ACC112 (cell line): ENCODE measurements at regions not wholly inside any gene's neighbourhood (a gene's known extent, or its start where the extent isn't known, plus 50 kb on each side); places are given as distances from the start of the nearest gene placed in this dataset.

Source experiments
- H2AFZ ChIP-seq: fragments of 200-600 bp; sonication (generic); one replicate; pipeline ENCODE4 v1.6.0; 2017; ENCODE audit warnings: antibody characterized with exemption, low read length; ENCODE audit not compliant: unreplicated experiment
- H3K27ac ChIP-seq: fragments of 200-600 bp; sonication (generic); 2 replicates; pipeline ENCODE4 v1.5.1; 2014; ENCODE audit warnings: low read depth, mild to moderate bottlenecking, antibody characterized with exemption, low read length, moderate library complexity
- H3K27me3 ChIP-seq: fragments of 200-600 bp; sonication (generic); 2 replicates; pipeline ENCODE4 v1.6.1; 2014; ENCODE audit warnings: mild to moderate bottlenecking, antibody characterized with exemption, low read length, moderate library complexity, mixed read lengths; ENCODE audit not compliant: insufficient read depth
- H3K36me3 ChIP-seq: fragments of 200-600 bp; sonication (generic); 2 replicates; pipeline ENCODE4 v1.6.1; 2016; ENCODE audit warnings: mild to moderate bottlenecking, antibody characterized with exemption, low read length, moderate library complexity, mixed read lengths; ENCODE audit not compliant: insufficient read depth
- H3K4me1 ChIP-seq: fragments of 200-600 bp; sonication (generic); one replicate; pipeline ENCODE4 v1.6.1; 2016; ENCODE audit warnings: low read length, mixed read lengths; ENCODE audit not compliant: insufficient read depth, unreplicated experiment, control insufficient read depth
- H3K4me3 ChIP-seq: fragments of 200-600 bp; sonication (generic); 2 replicates; pipeline ENCODE4 v1.5.1; 2014; ENCODE audit warnings: mild to moderate bottlenecking, low read depth, low read length
- H3K79me2 ChIP-seq: fragments of 200-600 bp; sonication (generic); one replicate; pipeline ENCODE4 v1.6.0; 2016; ENCODE audit warnings: low read length; ENCODE audit not compliant: control insufficient read depth, unreplicated experiment, insufficient read depth

DNA sequence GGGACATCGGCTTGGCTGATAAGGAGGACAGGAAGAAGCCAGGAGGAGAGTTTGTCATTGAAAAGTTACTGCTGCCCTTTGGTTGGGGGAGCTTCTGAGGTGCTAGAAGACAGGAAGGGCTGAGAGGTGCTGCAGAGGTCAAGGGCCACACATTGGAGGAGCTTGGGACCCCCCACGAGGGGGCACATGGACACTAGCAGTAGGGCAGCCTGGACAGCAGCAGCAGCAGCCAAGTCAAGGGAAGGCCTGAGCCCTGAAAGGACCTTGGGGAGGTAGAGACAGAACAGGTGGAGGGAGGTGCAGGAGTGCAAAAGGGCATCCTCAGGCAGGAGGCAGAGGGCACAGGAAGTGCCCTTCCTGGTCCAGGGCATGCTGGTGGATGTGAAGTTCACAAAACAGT, 439.7 kb upstream of the IGFBP3 start:
- Histone ChIP-seq H3K27ac (no peak overlapping the region), H3K4me3 (no peak overlapping the region), H3K79me2 (no peaks in the 10 kb centered on the region), H2AFZ (no peak overlapping the region), H3K27me3 (no peaks in the 10 kb centered on the region), H3K4me1 (no peaks in the 10 kb centered on the region), H3K36me3 (no peaks in the 10 kb centered on the region)

- Histone ChIP-seq H3K27me3 (no peaks in the 10 kb centered on the region), H3K4me3 (no peak overlapping the region), H3K4me1 (no peaks in the 10 kb centered on the region), H3K79me2 (no peaks in the 10 kb centered on the region), H3K27ac (no peak overlapping the region), H3K36me3 (no peaks in the 10 kb centered on the region), H2AFZ (no peak overlapping the region)
Observed at GRCh38 chr7:46360296-46360695, 439.2 kb upstream of the IGFBP3 start.

GRCh38 chr7:46357851-46358250, 436.8 kb upstream of the IGFBP3 start:
- Histone ChIP-seq H3K4me3 (no peak overlapping the region), H2AFZ (no peak overlapping the region), H3K27me3 (no peaks in the 10 kb centered on the region)

GRCh38 chr7:46357290-46357689, 436.2 kb upstream of the IGFBP3 start:
- no peaks in the 10 kb centered on the region for H3K4me1 ChIP-seq
- no peaks in the 10 kb centered on the region for H3K79me2 ChIP-seq
- no peak overlapping the region for H3K27ac ChIP-seq
- H3K4me3 ChIP-seq = no peak overlapping the region
- no peaks in the 10 kb centered on the region for H3K27me3 ChIP-seq
- no peaks in the 10 kb centered on the region for H3K36me3 ChIP-seq
- no peak overlapping the region for H2AFZ ChIP-seq

More at GRCh38 chr7:46357851-46358250, 436.8 kb upstream of the IGFBP3 start:
- Histone ChIP-seq H3K27ac (no peak overlapping the region), H3K79me2 (no peaks in the 10 kb centered on the region), H3K36me3 (no peaks in the 10 kb centered on the region), H3K4me1 (no peaks in the 10 kb centered on the region)

- H3K4me1 ChIP-seq = no peaks in the 10 kb centered on the region
- H2AFZ ChIP-seq = no peak overlapping the region
- no peaks in the 10 kb centered on the region for H3K27me3 ChIP-seq
- no peak overlapping the region for H3K4me3 ChIP-seq
- no peaks in the 10 kb centered on the region for H3K36me3 ChIP-seq
- no peaks in the 10 kb centered on the region for H3K79me2 ChIP-seq
- H3K27ac ChIP-seq = no peak overlapping the region
Observed at GRCh38 chr7:46356371-46356770, 435.3 kb upstream of the IGFBP3 start.

DNA sequence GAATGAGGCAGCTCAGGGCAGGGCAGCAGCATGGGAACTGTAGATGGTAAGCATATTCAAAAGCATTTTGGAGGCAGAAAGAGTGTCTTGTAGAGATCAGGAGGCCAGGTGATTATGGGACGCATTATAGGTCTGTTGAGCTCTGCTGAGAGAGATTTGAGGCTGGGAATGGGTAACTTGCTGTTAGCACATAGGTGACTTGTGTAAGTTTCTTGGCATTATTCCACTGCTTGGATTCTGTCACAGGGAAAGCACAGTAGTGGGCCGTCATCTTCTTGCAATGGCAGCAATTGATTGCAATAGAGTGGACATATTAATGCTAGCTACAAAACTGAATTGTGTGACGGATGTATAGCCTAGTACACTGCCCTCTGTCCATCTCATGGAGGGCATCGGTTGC, 434.3 kb upstream of the IGFBP3 start:
- Histone ChIP-seq H2AFZ (no peak overlapping the region), H3K36me3 (no peaks in the 10 kb centered on the region), H3K27me3 (no peaks in the 10 kb centered on the region), H3K4me1 (no peaks in the 10 kb centered on the region), H3K79me2 (no peaks in the 10 kb centered on the region), H3K27ac (no peak overlapping the region), H3K4me3 (no peak overlapping the region)

DNA sequence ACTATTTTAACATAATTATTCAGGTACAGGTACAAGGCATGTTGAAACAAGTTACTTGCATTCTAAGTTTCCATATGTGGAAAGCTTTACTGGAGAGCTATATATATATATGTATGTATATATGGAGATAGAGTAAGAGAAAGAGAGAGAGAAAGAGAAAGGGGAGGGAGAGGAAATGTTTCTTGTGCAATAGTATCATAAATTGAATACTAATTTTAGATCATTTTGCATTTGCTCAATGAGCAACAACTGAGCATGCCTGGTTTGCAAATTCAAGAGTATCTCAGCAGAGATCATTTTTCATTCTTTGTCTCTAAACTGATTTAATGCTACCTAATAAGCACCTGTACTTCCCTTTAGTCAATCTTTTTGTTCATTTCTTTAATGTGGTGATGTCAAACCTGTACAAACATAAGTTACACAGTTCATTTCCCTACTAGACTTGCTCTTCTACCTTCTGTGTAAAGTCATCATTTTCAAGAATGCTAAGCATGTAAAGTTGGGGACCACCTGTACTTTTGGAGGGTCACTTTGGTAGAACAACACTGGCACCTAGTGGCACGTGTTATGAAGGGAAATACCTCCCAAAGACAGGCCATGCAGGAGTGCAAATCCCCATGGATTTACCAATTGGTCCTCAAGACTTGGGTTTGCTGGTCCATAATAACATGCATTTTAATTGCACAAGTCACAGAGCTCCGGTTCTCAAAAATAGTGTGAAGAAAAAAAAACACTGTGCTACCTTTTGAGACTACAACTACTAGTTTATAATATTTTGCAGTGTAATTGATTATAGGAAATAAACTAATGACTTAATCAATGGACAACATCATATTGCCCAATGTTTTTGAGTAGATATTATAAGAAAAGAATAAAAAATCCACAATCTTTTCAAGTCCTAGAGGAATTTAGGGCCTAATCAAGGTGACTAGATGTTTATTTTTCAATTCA, 431.2 kb upstream of the IGFBP3 start:
- Histone ChIP-seq H3K36me3 (no peaks in the 10 kb centered on the region), H3K4me3 (no peak overlapping the region), H3K27ac (no peak overlapping the region), H2AFZ (no peak overlapping the region), H3K4me1 (no peaks in the 10 kb centered on the region), H3K79me2 (no peaks in the 10 kb centered on the region), H3K27me3 (no peaks in the 10 kb centered on the region)

DNA sequence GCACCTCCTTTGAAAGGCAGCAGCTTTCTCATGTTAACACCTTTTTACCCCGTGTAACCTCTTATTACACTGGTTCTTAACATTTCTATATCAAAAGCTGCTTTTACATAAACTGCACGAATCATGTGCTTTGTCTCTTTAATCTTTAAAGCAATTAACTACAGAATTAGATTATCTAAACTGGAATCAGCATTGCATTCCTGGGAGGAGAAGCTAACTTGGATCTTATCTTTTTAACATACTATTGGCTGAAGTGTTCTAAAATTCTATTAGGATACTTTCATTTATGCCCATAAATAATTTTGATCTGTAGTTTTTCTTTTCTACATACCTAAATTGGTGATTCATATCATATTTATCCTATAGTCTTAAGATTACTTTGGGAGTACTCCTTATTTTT, 428.4 kb upstream of the IGFBP3 start:
- Histone ChIP-seq H2AFZ (no peak overlapping the region), H3K36me3 (no peaks in the 10 kb centered on the region), H3K27ac (no peak overlapping the region), H3K27me3 (no peaks in the 10 kb centered on the region), H3K79me2 (no peaks in the 10 kb centered on the region), H3K4me1 (no peaks in the 10 kb centered on the region), H3K4me3 (no peak overlapping the region)

DNA sequence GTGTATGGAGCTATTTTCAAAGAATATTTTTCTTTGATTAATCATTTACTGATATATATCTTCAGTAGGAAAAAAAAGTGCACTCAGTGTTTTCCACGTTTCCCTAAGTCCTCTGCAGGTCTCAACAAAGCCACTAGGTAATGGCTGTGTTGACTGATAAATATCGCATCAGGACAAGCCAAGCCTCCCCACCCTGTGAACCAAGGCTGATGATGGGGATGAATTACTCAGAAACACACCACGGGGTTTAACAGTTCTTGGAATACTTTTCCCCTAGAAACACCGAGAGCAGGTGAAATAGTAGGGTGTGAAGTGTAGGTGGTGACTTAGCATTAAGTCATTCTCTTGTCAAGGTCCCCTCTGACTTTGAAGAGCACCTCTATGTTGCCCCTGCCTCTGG, 423.5 kb upstream of the IGFBP3 start:
- Histone ChIP-seq H3K27me3 (no peaks in the 10 kb centered on the region), H3K36me3 (no peaks in the 10 kb centered on the region), H3K27ac (no peak overlapping the region)

DNA sequence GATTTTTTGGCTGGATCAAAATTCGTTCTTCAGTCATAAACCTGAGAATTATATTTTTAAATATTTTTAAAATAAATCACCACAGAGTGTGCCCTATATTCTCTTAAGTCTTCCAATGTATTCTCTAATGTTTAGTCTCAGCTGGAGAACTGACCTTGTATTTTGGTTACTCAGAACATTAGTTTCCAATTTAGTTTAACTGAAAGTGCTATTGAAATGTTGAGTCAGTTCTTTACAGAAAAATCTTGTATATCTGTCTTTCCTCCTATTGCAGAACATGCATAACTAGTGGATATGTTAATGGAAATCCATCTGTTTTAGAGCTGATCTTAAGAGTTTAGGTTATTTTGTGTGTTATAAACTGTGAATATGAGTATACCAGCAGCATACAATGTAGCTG, 422.7 kb upstream of the IGFBP3 start:
- H3K27ac ChIP-seq = no peak overlapping the region
- no peaks in the 10 kb centered on the region for H3K27me3 ChIP-seq
- no peaks in the 10 kb centered on the region for H3K79me2 ChIP-seq
- H3K36me3 ChIP-seq = no peaks in the 10 kb centered on the region
- no peak overlapping the region for H2AFZ ChIP-seq
- H3K4me1 ChIP-seq = no peaks in the 10 kb centered on the region
- no peak overlapping the region for H3K4me3 ChIP-seq

More for the DNA sequence above, 423.5 kb upstream of the IGFBP3 start:
- Histone ChIP-seq H3K4me3 (no peak overlapping the region), H2AFZ (no peak overlapping the region), H3K4me1 (no peaks in the 10 kb centered on the region), H3K79me2 (no peaks in the 10 kb centered on the region)

DNA sequence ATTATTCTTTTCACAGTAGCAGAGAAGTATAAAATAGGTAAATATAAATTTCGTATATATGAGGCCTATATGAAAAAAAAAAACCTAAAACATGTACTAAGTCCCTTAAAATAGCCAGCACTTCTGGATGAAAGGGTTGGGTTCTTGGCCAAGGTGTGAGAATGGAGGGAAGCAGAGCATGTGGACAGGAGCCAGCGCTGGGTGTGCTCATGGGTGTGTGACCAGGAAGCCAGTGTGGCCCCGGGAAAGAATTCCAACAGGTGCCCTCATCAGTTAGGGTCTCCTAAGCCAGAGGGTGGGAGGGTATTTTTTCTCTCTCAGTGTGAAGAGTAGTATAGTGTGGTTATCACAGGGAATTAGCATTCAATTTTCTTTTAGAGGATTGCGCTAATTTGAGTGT, 401.9 kb upstream of the IGFBP3 start:
- H3K36me3 ChIP-seq = no peaks in the 10 kb centered on the region

More for the DNA sequence above, 401.9 kb upstream of the IGFBP3 start:
- Histone ChIP-seq H3K27ac (no peak overlapping the region), H2AFZ (no peak overlapping the region), H3K27me3 (no peaks in the 10 kb centered on the region), H3K4me3 (no peak overlapping the region), H3K4me1 (peaks cover 13% of the 10 kb centered on the region), H3K79me2 (no peaks in the 10 kb centered on the region)
